ENCODE measurements at regions not wholly inside any gene's neighbourhood (a gene's known extent, or its start where the extent isn't known, plus 50 kb on each side); places are given as distances from the start of the nearest gene placed in this dataset.

- no peak for DNase-seq (ENCODE audit: low read depth in 1 of 2, low spot score in 1 of 2)
- no peak for FAIRE-seq
- POLR2A ChIA-PET = no interaction called here
These were observed 53.7 kb upstream of the CFAP46 start for GRCh38 chr10:132995909-132996602.

GRCh38 chr10:132994811-132995210 is 52.4 kb upstream of the CFAP46 start:
- Histone ChIP-seq H3K4me2 (no peak overlapping the region), H3K4me1 (no peaks in the 10 kb centered on the region), H3K27ac (no peak overlapping the region), H3K4me3 (no peak overlapping the region), H3K9me3 (no peaks in the 10 kb centered on the region)
- ChIA-PET CTCF (interaction anchor here (2.1 kb wide), 1 partner anchor 130 kb away, joined by 5 read pairs; no protein-coding TSS in a partner anchor), POLR2A (no interaction called here)
- ATAC-seq (no peak), FAIRE-seq (no peak), DNase-seq (ENCODE audit: low read depth in 1 of 2, low spot score in 1 of 2) (no peak)
- 64% methylated on average over 9 of the region's 15 CpGs for WGBS (ENCODE audit: missing lambda C conversion rate)
- no peak for TF ChIP-seq FOSB (CRISPR knock-in tag; IDR thresholded peaks at IDR 0.05)

More at GRCh38 chr10:132995909-132996602, 53.7 kb upstream of the CFAP46 start:
- TF ChIP-seq HOXA7 (CRISPR knock-in tag; IDR thresholded peaks at IDR 0.05) (no peak), CBX8 (IDR thresholded peaks at IDR 0.05) (no peak), EHMT2 (IDR thresholded peaks at IDR 0.05; ENCODE audit: low read depth) (no peak), HEYL (CRISPR knock-in tag; IDR thresholded peaks at IDR 0.05) (no peak), USF2 (IDR thresholded peaks at IDR 0.05) (no peak), KDM1A (IDR thresholded peaks at IDR 0.05; ENCODE audit: low read depth) (no peak), HMGXB4 (CRISPR knock-in tag; IDR thresholded peaks at IDR 0.05; ENCODE audit: borderline replicate concordance) (no peak), HDAC2 (IDR thresholded peaks at IDR 0.05) (no peak), ZSCAN20 (CRISPR knock-in tag; IDR thresholded peaks at IDR 0.05) (no peak), PHF8 (IDR thresholded peaks at IDR 0.05; ENCODE audit: borderline replicate concordance, low read depth) (no peak), RFX5 (IDR thresholded peaks at IDR 0.05) (no peak), PBX3 (IDR thresholded peaks at IDR 0.05) (no peak), FOSB (CRISPR knock-in tag; IDR thresholded peaks at IDR 0.05) (no peak), MYC (IDR thresholded peaks at IDR 0.05; ENCODE audit: borderline replicate concordance, low read length) (no peak), NPAS2 (CRISPR knock-in tag; IDR thresholded peaks at IDR 0.05; ENCODE audit: borderline replicate concordance) (no peak), HOXB5 (CRISPR knock-in tag; IDR thresholded peaks at IDR 0.05) (no peak)
- CTCF ChIA-PET = interaction anchor here (0.7 to 2.1 kb wide), 3 partner anchors 11 to 129 kb away, joined by 3 to 5 read pairs (median 4); no protein-coding TSS in a partner anchor
- no peak; a peak in 1 of 6 replicates for ATAC-seq
- Histone ChIP-seq H3K27ac (no peak overlapping the region), H3K4me1 (no peaks in the 10 kb centered on the region), H3K4me3 (no peak overlapping the region), H3K9me3 (no peaks in the 10 kb centered on the region), H3K4me2 (no peak overlapping the region)
- WGBS (ENCODE audit: missing lambda C conversion rate) = 38% methylated on average over 23 of the region's 29 CpGs

GRCh38 chr10:132994185-132994796 is 51.9 kb upstream of the CFAP46 start:
- no peak for ATAC-seq
- Histone ChIP-seq H3K4me3 (no peak overlapping the region), H3K4me2 (no peak overlapping the region), H3K27ac (no peak overlapping the region), H3K4me1 (no peaks in the 10 kb centered on the region), H3K9me3 (no peaks in the 10 kb centered on the region)
- no peak for DNase-seq (ENCODE audit: low read depth in 1 of 2, low spot score in 1 of 2)
- ChIA-PET CTCF (interaction anchor here (2.1 kb wide), 1 partner anchor 131 kb away, joined by 5 read pairs; no protein-coding TSS in a partner anchor), POLR2A (no interaction called here)
- no peak for FAIRE-seq
- 62% methylated on average over 23 of the region's 34 CpGs for WGBS (ENCODE audit: missing lambda C conversion rate)
- TF ChIP-seq CTCF (IDR thresholded peaks at IDR 0.05) (no peak), EHF (CRISPR knock-in tag; IDR thresholded peaks at IDR 0.05) (no peak), CEBPB (IDR thresholded peaks at IDR 0.05) (no peak), ZC3H11A (IDR thresholded peaks at IDR 0.05) (no peak), EHMT2 (IDR thresholded peaks at IDR 0.05; ENCODE audit: low read depth) (no peak), USF2 (IDR thresholded peaks at IDR 0.05) (no peak), MAX (IDR thresholded peaks at IDR 0.05) (no peak), JUNB (IDR thresholded peaks at IDR 0.05) (no peak), ZFP36 (IDR thresholded peaks at IDR 0.05; ENCODE audit: borderline replicate concordance, partially characterized antibody) (no peak), KDM5A (IDR thresholded peaks at IDR 0.05) (no peak)

All from A549 (cell line).